EL (cell line): ENCODE measurements at regions not wholly inside any gene's neighbourhood (a gene's known extent, or its start where the extent isn't known, plus 50 kb on each side); places are given as distances from the start of the nearest gene placed in this dataset.

Experiments
- DNase-seq: peaks from one replicate; pipeline ENCODE4 v3.0.0-alpha.2; 2016

DNA sequence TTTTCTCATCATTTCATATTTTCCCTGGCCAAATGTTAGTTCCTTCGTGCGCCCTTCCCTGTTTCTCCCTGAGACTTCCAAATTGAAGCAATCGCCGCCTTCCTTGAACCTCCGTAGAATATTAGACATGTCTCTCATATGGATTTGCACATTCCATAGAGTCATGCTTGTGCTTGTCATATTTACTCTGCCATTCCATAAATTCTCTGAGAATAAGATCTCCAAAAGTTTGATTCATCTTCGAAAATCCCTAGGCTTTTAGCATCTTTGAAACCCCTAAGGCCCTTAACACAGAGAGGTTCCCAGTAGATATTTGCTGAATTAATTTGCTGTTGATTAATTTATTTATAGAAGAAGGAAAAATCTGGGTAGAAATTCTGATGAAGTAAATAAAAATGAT is 202.2 kb upstream of the PIK3C3 start:
- no peak for DNase-seq

- DNase-seq, result no peak
Measured at GRCh38 chr18:41751652-41752051, 203.4 kb upstream of the PIK3C3 start.

GRCh38 chr18:41751161-41751560 is 203.9 kb upstream of the PIK3C3 start:
- peak; percentile 31 for DNase-seq

GRCh38 chr18:41747723-41748242 is 207.3 kb upstream of the PIK3C3 start:
- DNase-seq, result no peak

DNA sequence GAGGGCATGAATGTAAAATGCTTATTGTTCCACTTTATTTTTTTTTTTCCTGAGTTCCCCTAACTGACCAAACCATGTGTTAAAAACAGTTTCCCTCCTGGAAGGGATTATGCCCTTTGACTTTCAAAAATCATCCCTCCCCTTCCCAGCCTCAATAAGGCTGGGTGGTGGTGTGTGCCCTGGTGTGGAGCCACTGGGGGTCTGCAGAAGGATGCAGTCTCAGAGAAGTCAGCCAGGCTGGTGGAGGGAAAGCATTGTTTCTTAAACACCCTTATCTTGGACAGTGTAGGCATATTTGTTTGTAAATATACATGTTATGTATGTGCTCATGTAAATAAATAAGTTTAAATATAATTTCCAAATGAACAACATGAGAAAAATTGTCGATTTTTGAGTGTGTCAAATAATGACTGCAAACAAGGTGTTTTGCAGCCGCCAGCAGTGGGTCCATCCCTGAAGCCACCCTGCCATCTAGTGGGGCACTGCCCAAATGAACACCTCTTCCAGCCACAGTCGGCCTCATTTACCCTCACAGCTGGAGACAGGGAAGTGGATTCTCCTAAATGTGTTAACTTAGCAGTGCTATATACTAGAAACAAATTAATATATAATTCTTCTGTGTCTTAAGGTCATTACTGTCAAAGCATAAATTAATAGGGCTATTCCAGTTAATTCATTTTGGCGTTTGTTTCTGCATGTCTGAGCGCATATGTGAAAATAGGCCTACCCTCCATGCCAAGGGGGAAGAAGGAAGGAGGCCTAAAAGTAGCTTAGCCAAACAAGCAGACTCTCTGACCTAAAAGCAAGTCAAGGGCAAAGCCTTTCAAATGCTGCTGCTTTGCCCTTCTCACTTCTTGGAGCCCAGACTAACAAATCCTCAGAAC is 209.6 kb upstream of the PIK3C3 start:
- peak; percentile 38 for DNase-seq

GRCh38 chr18:41744421-41745030 is 210.5 kb upstream of the PIK3C3 start:
- DNase-seq, result no peak

DNA sequence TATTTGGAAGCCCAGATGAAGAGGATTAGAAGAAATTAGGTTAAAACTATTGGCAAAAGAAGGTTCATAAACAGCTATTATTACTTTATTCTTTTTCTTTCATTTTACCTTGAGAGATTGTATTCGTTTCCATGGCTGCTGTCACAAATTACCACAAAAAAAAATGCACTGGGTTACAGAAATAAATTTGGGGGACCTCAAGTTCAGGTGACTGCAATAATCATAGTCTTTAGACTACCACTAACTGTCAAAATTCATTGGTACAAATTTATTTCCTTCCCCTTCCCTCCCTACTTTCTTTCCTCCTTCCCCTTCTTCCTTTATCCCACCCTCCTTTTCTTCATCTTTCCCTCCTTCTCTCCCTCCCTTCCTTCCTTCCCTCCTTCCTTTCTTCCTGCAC is 217.8 kb upstream of the PIK3C3 start:
- no peak for DNase-seq

DNA sequence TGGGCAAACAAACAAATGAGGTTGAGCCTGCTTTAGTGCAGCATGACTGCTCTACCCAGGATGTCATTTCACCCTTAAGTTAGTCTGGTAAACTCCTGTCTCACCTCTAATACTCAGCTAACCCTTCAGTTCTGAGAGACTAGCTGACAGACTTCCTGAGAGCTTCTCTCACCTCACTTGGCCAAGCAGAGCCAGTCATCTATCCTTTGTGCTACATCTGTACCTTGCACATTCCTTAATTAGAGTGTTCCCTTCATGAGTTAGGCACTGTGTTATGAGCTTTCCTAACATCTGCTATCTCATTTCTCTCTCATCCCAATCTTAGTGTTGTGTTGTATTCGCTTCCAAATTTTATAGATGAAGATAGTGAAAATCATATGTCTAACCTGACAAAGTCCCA is 220.1 kb upstream of the PIK3C3 start:
- no peak for DNase-seq

DNA sequence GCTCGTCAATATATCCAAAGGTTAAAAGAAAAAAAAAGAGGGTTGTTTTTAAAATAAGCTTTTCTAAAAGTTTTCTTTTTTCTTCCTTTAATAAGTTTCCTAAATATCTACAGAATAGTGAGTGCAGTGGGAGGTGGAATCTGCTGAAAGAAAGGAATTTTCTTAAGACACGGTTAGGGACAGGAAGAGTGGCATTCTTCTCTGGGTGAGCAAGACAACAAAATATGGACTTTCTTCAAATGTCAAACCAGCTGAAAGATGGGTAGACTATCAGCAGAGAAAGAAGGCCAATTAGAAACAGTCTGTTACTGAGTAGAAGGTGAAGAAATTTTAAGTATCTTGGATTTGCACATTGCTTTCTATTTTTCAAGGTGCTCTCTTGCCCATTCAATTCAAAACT is 222.7 kb upstream of the PIK3C3 start:
- DNase-seq, result no peak

DNA sequence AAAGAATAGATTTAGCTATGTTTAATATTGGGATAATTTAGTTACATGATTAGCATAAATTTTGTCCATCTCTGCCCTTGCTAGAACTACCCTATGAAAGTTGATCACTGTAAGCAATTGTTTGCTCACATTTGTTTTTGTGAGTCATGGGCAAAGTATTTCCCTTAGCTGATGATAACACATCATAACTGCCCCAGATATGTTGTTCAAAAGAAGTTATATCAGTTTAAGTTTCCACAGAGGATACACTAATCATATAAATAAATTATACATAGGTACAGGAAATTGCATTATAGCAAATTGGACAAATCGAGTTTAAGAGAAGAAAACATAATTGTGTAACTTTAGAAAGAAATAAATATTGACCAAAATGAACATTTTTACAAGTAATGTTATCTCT is 223.2 kb upstream of the PIK3C3 start:
- peak; percentile 13 for DNase-seq

DNA sequence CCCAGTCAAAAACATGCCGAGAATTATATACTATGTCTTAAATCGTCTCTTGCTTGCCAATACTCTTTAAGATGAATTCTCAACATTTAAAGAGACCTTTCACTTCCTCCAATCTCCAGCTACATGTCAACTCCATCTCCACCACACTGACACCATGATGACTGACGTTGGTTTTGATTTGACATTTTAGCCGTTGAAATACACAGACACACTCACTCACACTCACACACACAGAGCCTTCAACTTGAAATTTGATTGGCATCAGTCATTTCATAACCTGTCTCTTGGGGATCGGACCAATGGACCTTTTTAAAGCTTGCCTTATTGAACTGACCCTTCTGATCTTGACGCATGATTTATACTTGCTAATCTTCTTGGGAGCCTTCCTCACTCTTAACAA is 230.8 kb upstream of the PIK3C3 start:
- DNase-seq, result no peak

DNA sequence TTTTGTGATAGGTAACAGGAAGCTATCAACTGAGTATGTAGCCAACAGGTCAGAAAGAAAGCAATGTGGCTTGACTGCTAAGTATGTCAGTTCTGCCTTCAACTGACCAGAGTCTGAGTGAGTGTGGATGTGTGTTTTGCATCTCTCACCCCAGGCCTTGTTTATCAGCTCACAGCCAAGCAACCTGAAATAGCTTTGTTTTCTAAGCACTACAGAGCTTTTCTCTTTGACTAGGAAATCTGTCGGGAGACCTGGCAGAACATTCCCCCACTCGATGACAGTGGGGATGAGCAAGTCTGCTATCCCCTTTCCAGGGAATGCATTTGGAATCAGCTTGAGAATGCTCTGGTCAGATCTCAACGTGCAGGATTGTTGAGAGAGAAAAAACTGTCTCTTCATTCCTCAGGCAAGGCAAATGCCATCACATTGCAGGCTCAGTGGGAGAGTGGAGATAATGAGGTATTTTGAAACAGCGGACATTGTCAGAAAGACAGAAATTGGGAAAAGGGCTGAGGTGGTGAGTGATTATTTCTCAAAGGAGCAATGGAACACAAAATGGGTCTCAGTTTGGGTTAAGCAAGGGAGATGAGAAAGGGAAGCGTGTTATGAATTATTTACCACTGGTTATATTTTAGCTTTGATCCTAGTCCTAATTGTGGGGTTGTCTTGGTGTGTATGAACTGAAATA is 233.8 kb upstream of the PIK3C3 start:
- DNase-seq, result no peak

- no peak for DNase-seq
Measured at GRCh38 chr18:41720226-41720625, 234.8 kb upstream of the PIK3C3 start.

- no peak for DNase-seq
Measured at GRCh38 chr18:41719808-41720207, 235.2 kb upstream of the PIK3C3 start.

DNA sequence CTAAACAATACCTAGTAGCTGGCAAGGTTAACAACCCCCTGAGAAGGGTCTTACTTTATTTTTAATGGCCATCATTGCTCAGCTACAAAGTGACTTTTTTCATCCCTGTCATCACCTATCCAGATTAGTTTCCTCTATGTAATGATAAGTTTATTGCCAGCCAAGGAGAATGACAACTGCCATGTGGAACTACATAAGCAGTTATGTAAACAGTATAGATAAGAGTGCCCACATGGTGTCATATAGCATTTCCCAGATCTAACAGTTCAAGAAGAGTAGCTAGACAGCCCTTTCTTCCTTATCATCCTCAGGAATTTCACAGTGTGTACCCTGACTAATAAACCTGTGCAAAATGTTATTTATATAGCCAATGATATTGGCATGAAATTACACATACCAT is 240.2 kb upstream of the PIK3C3 start:
- no peak for DNase-seq

GRCh38 chr18:41713969-41714825 is 240.8 kb upstream of the PIK3C3 start:
- DNase-seq, result no peak

- DNase-seq, result no peak
Measured at GRCh38 chr18:41706301-41706700, 248.7 kb upstream of the PIK3C3 start.

- no peak for DNase-seq
Measured at GRCh38 chr18:41703744-41704530, 251.1 kb upstream of the PIK3C3 start.

DNA sequence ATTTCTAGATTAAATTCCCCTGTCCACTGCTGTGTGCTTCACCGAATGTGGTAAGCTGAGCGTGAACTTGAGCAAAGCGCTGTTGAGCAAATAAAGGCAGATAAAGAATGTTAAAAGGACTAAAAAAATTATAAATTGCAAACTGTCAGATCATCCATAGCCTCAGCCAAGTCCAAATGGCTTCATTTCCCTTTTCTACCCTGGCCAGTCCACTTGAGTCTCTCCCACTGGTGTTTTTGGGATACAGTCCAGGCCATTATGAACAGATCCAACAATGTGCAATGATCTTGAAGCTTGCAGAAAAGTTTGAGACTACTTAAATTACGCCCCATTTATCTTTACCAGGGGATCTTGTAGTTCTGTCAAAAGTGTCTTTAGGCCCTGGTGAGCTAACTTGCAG is 254.6 kb upstream of the PIK3C3 start:
- DNase-seq, result no peak

GRCh38 chr18:41695441-41695840 is 259.6 kb upstream of the PIK3C3 start:
- peak; percentile 0 for DNase-seq

- DNase-seq, result no peak
Measured at GRCh38 chr18:41693008-41693407, 262.0 kb upstream of the PIK3C3 start.
